ENCODE measurements at regions not wholly inside any gene's neighbourhood (a gene's known extent, or its start where the extent isn't known, plus 50 kb on each side); places are given as distances from the start of the nearest gene placed in this dataset.

DNA sequence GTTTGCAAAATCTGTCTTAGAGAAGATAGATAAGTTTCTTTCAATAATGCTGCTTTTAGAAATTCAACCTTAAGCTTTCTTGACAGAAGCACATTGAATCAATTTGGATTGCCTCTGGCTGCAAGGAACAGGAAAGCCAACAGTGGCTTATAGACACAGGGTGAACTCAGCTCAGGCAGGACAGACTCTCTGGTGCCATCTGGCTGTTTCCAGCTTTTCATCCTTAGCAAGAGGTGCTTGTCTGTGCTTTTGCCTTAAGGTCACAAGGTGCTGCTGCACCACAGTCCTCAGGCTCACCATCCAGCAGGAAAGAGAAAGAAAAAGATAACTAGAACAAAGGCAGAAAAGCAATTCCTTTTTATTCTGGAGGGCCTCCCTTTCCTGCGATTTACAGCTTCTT, 93.7 kb upstream of the ETS2 start:
- Mint-ChIP-seq H3K4me3 (no peak overlapping the region), H3K4me1 (ENCODE audit: low read depth in 2 of 2) (no peaks in the 10 kb centered on the region), H3K27ac (no peak overlapping the region), H3K27me3 (peaks cover 12 to 72% of the 10 kb centered on the region in 2 donors), H3K36me3 (ENCODE audit: insufficient read depth) (no peaks in the 10 kb centered on the region), H3K9me3 (no peaks in the 10 kb centered on the region)
- ATAC-seq (replicated peaks) (no peak), DNase-seq (no peak)

DNA sequence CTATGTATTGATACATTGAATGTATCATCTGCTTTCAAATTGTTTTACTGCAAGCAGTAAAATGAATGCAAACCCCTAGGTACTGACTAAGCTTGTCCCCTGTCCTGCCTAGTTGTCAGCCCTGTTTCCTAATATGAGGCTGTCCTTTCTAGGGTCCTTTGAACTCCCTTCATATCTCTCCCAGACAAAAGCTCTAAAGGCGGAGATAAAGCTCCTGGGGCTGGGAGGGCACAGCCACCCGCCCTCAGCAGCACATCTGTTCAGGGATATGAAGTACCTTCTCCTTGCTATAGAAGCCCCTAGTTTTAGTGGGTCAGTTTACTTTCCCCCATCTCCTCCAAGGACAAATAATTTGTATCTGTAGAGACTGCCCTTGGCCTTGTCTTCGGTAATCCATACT, 93.1 kb upstream of the ETS2 start:
- H3K4me3 Mint-ChIP-seq: no peak overlapping the region
- ATAC-seq (replicated peaks) (no peak), DNase-seq (no peak)
- H3K4me1 Mint-ChIP-seq (ENCODE audit: low read depth in 2 of 2): no peaks in the 10 kb centered on the region
- H3K27ac Mint-ChIP-seq: no peak overlapping the region
- H3K9me3 Mint-ChIP-seq: no peaks in the 10 kb centered on the region
- no peaks in the 10 kb centered on the region for H3K36me3 Mint-ChIP-seq (ENCODE audit: insufficient read depth)
- peaks cover 18 to 69% of the 10 kb centered on the region in 2 donors for H3K27me3 Mint-ChIP-seq

DNA sequence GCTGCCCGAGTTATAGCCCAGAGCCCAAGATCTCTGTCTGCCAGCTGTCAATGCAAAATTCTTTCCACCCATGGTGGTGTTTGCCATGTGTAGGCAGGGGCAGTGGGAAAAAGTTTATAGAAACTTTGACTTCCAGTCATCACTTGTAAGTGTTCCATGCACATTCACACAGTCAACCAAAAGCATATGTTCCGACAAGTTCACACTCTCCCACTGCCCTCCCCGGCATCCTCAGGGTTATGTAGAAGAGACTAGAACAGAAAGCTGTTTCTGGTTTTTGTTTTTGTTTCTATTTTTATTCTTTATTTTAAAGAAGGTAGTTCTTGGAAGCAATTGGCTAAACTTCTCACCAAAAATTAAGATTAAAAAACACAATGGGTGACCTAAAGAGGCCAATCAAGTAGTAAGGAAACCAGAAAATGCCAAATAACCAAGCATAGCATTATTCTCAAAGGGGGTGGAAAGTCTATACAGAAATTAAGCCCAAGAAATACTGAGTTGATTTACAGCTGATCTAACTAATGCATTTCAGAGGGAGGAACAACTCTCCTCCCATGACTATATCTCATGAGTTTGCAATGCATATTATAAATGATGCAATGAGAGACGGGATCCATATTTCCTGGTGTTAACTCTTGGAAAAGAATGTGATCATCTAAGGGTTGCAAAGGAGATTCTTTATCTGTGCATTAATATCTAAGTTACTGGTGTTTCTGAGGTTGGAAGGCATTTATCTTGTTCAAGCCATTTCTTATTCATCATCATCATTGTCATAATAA, 91.5 kb upstream of the ETS2 start:
- no peak overlapping the region for H3K27ac Mint-ChIP-seq
- DNase-seq (no peak), ATAC-seq (replicated peaks) (no peak)
- no peaks in the 10 kb centered on the region for H3K9me3 Mint-ChIP-seq
- H3K36me3 Mint-ChIP-seq (ENCODE audit: insufficient read depth): no peaks in the 10 kb centered on the region
- no peaks in the 10 kb centered on the region for H3K4me1 Mint-ChIP-seq (ENCODE audit: low read depth in 2 of 2)
- peaks cover 18 to 75% of the 10 kb centered on the region in 2 donors for H3K27me3 Mint-ChIP-seq
- H3K4me3 Mint-ChIP-seq: no peak overlapping the region

DNA sequence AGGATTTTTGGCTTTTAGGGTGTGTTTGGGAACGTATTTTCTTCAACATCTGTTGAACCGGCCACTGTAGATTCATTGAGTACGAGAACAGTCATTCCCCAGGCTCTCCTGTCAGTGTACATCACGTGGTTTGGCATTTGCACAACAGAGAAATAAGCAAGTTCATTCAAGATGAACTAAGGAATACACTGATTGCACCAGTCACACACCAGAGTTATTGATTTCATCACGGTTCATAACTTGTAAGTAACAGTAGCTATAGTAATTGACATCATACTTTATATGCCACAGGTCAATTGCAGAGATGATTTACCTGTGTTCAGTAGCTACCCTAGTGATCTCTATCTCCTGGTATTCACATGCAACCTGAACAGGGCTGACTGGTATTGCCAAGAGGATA, 90.7 kb upstream of the ETS2 start:
- DNase-seq (no peak), ATAC-seq (replicated peaks) (no peak)
- H3K4me1 Mint-ChIP-seq (ENCODE audit: low read depth in 2 of 2): no peaks in the 10 kb centered on the region
- H3K36me3 Mint-ChIP-seq (ENCODE audit: insufficient read depth): no peaks in the 10 kb centered on the region
- no peaks in the 10 kb centered on the region for H3K9me3 Mint-ChIP-seq
- no peak overlapping the region for H3K27ac Mint-ChIP-seq
- H3K4me3 Mint-ChIP-seq: no peak overlapping the region
- peaks cover 15 to 72% of the 10 kb centered on the region in 2 donors for H3K27me3 Mint-ChIP-seq

DNA sequence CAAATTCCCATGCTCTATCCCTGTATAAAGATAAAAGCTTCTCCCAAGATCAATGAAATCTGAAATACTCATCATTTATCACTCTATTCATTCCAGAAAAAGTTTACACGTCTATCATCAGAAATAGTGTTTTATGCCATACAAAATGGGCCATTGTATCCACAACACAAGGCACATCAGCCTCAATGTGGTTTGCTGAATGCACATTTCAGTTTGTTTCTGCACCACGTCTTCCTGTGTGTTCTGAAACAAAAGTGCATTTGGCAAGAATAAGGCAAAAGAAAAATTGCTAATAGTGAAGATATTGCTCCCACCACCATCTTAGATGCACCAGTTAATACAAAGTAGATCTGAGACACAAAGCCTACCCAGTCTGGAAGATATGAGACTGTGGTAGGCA, 89.6 kb upstream of the ETS2 start:
- no peak for ATAC-seq (replicated peaks)
- H3K27me3 Mint-ChIP-seq: peaks cover 6 to 68% of the 10 kb centered on the region in 2 donors
- no peaks in the 10 kb centered on the region for H3K9me3 Mint-ChIP-seq
- H3K27ac Mint-ChIP-seq: no peak overlapping the region
- H3K4me1 Mint-ChIP-seq (ENCODE audit: low read depth in 2 of 2): no peaks in the 10 kb centered on the region
- H3K4me3 Mint-ChIP-seq: no peak overlapping the region
- DNase-seq: no peak
- H3K36me3 Mint-ChIP-seq (ENCODE audit: insufficient read depth): no peaks in the 10 kb centered on the region

DNA sequence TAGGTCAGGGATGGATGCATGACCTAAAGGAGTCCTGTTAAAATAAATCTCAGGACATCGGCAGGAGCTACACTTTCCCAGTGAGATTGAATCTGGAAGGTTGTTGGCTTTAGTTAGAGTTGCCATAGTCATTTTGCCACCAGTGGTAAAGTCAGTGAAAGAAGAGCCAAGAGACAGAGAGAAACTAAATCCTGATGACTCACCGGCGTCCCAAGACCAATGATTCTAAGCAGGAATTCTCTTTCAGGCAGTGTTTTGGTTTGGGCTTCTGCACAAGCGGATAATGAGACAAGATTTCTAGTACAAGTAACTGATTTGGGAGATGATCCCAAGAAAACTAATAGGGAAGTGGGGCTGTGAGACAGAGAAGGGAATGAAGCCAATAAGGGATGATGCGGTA, 88.8 kb upstream of the ETS2 start:
- ATAC-seq (replicated peaks) (no peak), DNase-seq (no peak)
- H3K4me1 Mint-ChIP-seq (ENCODE audit: low read depth in 2 of 2): no peaks in the 10 kb centered on the region

DNA sequence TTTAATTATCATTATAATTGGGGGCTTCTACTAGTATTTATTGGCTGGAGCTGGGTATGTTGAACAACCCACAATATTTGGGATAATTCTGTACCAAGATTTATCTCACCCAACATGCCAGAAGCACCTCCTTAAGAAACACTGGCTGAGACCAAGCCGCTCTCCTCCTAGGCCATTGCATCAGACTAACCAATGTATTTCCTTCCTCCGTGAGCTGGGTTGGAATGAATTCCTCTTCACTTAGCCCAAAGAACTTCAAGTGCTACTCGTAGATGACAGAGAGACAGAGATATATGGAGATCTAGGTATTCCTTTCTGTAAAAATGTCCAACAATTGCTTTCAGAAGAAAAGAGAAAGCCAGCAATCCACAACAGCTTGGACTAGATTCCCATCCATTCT, 87.2 kb upstream of the ETS2 start:
- Mint-ChIP-seq H3K36me3 (ENCODE audit: insufficient read depth) (no peaks in the 10 kb centered on the region), H3K4me3 (no peak overlapping the region), H3K27me3 (peaks cover 14 to 61% of the 10 kb centered on the region in 2 donors), H3K27ac (no peak overlapping the region), H3K9me3 (no peaks in the 10 kb centered on the region), H3K4me1 (ENCODE audit: low read depth in 2 of 2) (no peaks in the 10 kb centered on the region)
- no peak for ATAC-seq (replicated peaks)
- no peak for DNase-seq

More for the DNA sequence above, 88.8 kb upstream of the ETS2 start:
- H3K4me3 Mint-ChIP-seq: no peak overlapping the region
- no peak overlapping the region for H3K27ac Mint-ChIP-seq
- no peaks in the 10 kb centered on the region for H3K9me3 Mint-ChIP-seq
- H3K27me3 Mint-ChIP-seq: peaks cover 6 to 60% of the 10 kb centered on the region in 2 donors
- no peaks in the 10 kb centered on the region for H3K36me3 Mint-ChIP-seq (ENCODE audit: insufficient read depth)

DNA sequence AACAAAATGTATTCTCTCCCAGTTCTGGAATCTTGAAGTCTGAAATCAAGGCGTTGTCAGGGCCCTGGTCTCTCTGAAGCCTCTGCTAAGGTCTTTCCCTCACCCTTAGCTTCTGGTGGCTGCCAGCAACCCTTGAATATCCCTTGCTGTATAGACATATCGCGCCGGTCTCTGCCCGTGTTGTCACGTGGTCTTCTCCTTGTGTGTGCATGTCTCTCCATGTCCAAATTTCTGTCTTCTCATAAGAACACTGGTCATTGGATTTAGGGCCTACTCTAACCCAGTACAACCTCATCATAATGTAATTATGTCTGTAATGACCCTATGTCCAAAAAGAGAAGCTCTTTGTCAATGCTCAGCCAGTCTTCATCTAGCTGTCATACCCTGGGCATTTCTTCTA, 85.7 kb upstream of the ETS2 start:
- no peak for ATAC-seq (replicated peaks)
- H3K36me3 Mint-ChIP-seq (ENCODE audit: insufficient read depth): no peaks in the 10 kb centered on the region
- H3K27ac Mint-ChIP-seq: no peak overlapping the region

DNA sequence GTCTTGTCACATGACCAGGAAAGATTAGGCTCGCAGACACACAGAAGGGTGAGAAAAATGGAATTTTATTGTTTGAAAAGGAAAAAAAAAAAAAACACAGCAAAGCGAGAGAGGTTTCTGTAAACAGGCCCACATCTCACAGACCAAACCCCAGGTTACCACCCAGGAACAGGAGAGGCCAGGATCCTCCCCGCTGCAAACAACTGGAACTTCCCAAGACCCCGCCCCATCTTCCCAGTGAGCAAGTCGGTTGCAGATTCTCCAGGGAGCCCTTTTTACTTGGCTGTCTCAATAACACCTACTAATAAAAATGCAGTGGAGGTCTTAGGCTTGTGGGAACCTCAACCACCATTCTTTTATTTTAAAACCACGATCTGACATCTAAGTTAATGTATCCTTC, 84.7 kb upstream of the ETS2 start:
- H3K9me3 Mint-ChIP-seq: peaks cover 0 to 2% of the 10 kb centered on the region in 2 donors
- no peak for ATAC-seq (replicated peaks)
- no peak overlapping the region for H3K4me3 Mint-ChIP-seq
- H3K4me1 Mint-ChIP-seq (ENCODE audit: low read depth in 2 of 2): no peaks in the 10 kb centered on the region
- H3K36me3 Mint-ChIP-seq (ENCODE audit: insufficient read depth): no peaks in the 10 kb centered on the region
- no peak for DNase-seq
- H3K27me3 Mint-ChIP-seq: peaks cover 14 to 41% of the 10 kb centered on the region in 2 donors
- H3K27ac Mint-ChIP-seq: no peak overlapping the region

More for the DNA sequence above, 85.7 kb upstream of the ETS2 start:
- peaks cover 0 to 1% of the 10 kb centered on the region in 2 donors for H3K9me3 Mint-ChIP-seq
- no peak for DNase-seq
- H3K4me3 Mint-ChIP-seq: no peak overlapping the region
- H3K4me1 Mint-ChIP-seq (ENCODE audit: low read depth in 2 of 2): no peaks in the 10 kb centered on the region
- H3K27me3 Mint-ChIP-seq: peaks cover 14 to 50% of the 10 kb centered on the region in 2 donors

DNA sequence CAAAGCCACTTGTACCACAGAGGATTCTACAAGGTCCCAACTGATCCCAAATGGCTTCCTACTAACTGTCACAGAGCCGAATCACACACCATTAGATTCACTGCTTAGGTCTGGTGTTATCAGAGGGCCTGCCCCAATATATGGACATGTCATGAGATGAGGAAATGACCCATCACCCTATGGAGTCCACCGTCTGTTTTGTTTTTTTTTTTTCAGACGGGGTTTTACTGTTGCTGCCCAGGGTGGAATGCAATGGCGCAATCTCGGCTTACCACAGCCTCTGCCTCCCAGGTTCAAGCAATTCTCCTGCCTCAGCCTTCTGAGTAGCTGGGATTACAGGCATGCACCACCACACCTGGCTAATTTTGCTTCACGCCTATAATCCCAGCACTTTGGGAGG, 83.8 kb upstream of the ETS2 start:
- DNase-seq (no peak), ATAC-seq (replicated peaks) (no peak)
- Mint-ChIP-seq H3K27ac (no peak overlapping the region), H3K27me3 (peaks cover 14 to 32% of the 10 kb centered on the region in 2 donors), H3K4me1 (ENCODE audit: low read depth in 2 of 2) (no peaks in the 10 kb centered on the region), H3K36me3 (ENCODE audit: insufficient read depth) (no peaks in the 10 kb centered on the region), H3K9me3 (peaks cover 0 to 2% of the 10 kb centered on the region in 2 donors), H3K4me3 (no peak overlapping the region)

DNA sequence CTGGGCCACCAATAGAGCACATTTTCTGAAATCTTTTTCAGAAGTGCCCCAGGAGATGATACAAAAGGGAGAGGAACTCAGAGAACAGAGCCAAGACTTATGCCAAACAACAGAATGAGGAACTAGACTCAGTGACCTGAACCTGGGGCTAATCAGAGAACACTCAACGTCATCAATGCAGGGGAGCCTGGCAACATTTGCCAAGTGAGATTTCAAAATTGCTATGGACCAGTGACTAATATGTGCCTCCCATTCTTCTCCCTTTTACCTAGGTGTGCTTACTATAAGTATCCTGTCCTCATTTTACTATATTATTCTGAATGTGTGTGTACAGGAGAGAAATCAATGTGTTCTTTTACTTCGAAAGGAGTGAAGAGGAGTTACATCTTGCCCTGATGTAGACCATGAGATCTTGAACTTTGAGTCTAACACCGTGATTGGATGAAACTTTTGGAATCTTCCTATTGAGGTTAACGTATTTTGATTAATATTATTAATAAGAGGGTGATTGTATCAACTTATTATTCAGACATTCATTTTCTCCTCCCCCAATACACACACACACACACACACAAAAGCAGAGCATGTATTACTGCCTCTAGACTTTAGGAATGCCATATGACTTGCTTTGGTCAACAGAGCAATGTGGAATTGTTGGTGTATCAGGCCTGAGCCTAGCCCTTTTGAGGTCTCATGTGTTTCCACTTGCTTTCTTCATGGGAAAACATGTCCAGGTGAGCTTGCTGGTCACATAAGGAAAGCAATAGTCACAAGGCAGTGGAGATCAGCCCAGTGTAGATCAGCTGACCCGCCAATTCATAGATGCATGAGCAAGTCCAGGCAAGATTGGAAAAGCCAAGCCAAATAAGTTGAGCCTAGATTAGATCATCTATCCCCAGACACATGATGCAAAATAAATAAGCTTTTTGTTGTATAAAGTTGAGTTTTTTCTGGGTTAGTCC, 80.3 kb upstream of the ETS2 start:
- H3K4me1 Mint-ChIP-seq (ENCODE audit: low read depth in 2 of 2): no peaks in the 10 kb centered on the region
- H3K27ac Mint-ChIP-seq: no peak overlapping the region
- H3K27me3 Mint-ChIP-seq: peaks cover 24 to 35% of the 10 kb centered on the region in 2 donors
- H3K4me3 Mint-ChIP-seq: no peak overlapping the region
- DNase-seq (no peak), ATAC-seq (replicated peaks) (no peak)
- H3K9me3 Mint-ChIP-seq: peaks cover 0 to 2% of the 10 kb centered on the region in 2 donors
- H3K36me3 Mint-ChIP-seq (ENCODE audit: insufficient read depth): no peaks in the 10 kb centered on the region

DNA sequence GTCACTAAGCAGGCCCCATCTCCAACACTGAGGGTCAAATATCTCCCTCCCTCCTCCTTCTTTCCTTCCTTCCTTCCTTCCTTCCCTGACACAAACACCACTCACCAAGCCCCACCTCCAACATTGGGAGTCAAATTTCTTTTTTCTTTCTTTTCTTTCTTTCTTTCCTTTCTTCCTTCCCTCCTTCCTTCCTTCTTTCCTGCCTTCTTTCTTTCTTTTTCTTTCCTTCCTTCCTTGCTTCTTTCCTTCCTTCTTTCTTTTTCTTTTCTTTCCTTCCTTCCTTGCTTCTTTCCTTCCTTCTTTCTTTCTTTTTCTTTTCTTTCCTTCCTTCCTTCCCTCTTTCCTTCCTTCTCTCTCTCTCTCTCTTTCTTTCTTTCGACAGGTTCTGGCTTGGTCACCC, 79.2 kb upstream of the ETS2 start:
- H3K9me3 Mint-ChIP-seq: peaks cover 0 to 2% of the 10 kb centered on the region in 2 donors
- H3K27ac Mint-ChIP-seq: no peak overlapping the region
- no peak for DNase-seq
- no peaks in the 10 kb centered on the region for H3K4me1 Mint-ChIP-seq (ENCODE audit: low read depth in 2 of 2)
- H3K27me3 Mint-ChIP-seq: peaks cover 23 to 35% of the 10 kb centered on the region in 2 donors
- no peak for ATAC-seq (replicated peaks)
- H3K4me3 Mint-ChIP-seq: no peak overlapping the region
- no peaks in the 10 kb centered on the region for H3K36me3 Mint-ChIP-seq (ENCODE audit: insufficient read depth)

DNA sequence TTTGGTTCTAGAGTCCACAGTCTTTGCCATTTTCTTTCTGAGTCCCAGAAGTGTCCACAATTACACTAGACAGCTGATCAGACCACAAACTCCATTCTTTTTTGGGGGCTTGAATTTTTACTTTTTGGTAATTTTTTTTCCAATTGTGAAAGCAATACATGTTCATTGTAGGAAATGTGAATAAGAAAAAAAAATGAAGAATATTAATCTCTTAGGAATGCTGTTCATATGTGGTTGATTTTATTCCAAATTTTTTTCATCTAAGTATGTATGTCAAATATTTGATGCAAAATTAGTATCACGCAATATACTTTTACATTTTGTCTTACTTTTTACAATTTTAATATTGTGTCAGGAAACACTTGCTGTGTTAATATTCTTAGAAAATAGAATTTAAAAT, 76.4 kb upstream of the ETS2 start:
- DNase-seq: no peak
- H3K27ac Mint-ChIP-seq: no peak overlapping the region

More for the DNA sequence above, 76.4 kb upstream of the ETS2 start:
- Mint-ChIP-seq H3K9me3 (peaks cover 0 to 2% of the 10 kb centered on the region in 2 donors), H3K36me3 (ENCODE audit: insufficient read depth) (no peaks in the 10 kb centered on the region), H3K4me3 (no peak overlapping the region), H3K4me1 (ENCODE audit: low read depth in 2 of 2) (peaks cover 4 to 5% of the 10 kb centered on the region in 2 donors), H3K27me3 (peaks cover 20 to 39% of the 10 kb centered on the region in 2 donors)
- ATAC-seq (replicated peaks): no peak

Measured in effector memory CD8-positive, alpha-beta T cell (primary cell).